Loucy (cell line): ENCODE measurements at regions not wholly inside any gene's neighbourhood (a gene's known extent, or its start where the extent isn't known, plus 50 kb on each side); places are given as distances from the start of the nearest gene placed in this dataset.

Source experiments
- EZH2phosphoT487 ChIP-seq: fragments of 200-600 bp; IDR thresholded peaks from 2 replicates; pipeline ENCODE4 v1.6.1; 2018; ENCODE audit warnings: antibody characterized with exemption, mild to moderate bottlenecking, moderate library complexity, borderline replicate concordance
- TF ChIP-seq, protein P1 (sequence below): fragments of 200-600 bp; sonication (generic); conservative IDR thresholded peaks from 2 replicates; pipeline ENCODE4 v1.5.1; 2014; ENCODE audit warnings: mild to moderate bottlenecking, antibody characterized with exemption, low read length

DNA sequence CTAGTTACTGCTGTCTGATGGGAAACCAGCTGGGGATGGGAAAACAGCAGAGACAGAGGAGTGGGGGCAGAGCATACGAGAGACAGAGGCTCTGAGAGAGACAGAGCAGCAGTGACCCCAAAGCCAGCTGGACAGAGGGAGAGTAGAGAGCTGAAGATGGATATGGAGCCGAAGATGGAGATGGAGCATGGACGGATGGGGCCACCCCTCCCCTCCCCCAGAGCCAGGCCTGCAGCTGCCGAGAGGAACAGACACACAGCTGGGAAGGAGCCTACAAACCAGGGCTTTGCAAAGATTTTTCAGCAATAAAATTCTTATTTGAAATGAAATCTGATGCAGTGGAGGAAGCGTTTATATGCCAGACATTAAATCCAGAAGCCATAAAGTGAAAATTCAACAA, 167.6 kb upstream of the LINGO1 start:
- TF ChIP-seq, protein P1, sequence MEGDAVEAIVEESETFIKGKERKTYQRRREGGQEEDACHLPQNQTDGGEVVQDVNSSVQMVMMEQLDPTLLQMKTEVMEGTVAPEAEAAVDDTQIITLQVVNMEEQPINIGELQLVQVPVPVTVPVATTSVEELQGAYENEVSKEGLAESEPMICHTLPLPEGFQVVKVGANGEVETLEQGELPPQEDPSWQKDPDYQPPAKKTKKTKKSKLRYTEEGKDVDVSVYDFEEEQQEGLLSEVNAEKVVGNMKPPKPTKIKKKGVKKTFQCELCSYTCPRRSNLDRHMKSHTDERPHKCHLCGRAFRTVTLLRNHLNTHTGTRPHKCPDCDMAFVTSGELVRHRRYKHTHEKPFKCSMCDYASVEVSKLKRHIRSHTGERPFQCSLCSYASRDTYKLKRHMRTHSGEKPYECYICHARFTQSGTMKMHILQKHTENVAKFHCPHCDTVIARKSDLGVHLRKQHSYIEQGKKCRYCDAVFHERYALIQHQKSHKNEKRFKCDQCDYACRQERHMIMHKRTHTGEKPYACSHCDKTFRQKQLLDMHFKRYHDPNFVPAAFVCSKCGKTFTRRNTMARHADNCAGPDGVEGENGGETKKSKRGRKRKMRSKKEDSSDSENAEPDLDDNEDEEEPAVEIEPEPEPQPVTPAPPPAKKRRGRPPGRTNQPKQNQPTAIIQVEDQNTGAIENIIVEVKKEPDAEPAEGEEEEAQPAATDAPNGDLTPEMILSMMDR: no peak
- no peak for TF ChIP-seq EZH2phosphoT487
